GM03348 (cell line): ENCODE measurements at regions not wholly inside any gene's neighbourhood (a gene's known extent, or its start where the extent isn't known, plus 50 kb on each side); places are given as distances from the start of the nearest gene placed in this dataset.

Experiments used
- DNase-seq: peaks from one replicate; pipeline ENCODE4 v3.0.0; 2012; ENCODE audit warnings: low spot score

DNA sequence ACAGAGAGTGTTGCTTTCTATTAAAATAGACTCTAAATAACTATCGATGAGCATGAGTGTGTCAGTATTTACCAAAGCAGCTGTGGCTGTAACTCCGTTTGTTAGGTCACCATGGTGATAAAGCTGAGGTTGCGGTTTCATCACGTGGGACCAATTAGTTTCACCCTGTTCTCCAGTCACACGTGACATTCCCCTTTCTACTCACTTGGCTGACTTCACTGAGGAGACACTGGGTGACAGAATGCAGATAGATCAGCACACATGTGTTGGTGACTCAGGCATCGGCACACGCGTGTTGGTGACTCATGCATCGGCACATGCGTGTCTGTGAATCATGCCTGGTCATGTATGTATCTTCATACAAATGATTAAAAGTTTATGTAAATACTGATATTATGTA lies 285.4 kb downstream of the THBS2 start:
- DNase-seq: peak; percentile 88

DNA sequence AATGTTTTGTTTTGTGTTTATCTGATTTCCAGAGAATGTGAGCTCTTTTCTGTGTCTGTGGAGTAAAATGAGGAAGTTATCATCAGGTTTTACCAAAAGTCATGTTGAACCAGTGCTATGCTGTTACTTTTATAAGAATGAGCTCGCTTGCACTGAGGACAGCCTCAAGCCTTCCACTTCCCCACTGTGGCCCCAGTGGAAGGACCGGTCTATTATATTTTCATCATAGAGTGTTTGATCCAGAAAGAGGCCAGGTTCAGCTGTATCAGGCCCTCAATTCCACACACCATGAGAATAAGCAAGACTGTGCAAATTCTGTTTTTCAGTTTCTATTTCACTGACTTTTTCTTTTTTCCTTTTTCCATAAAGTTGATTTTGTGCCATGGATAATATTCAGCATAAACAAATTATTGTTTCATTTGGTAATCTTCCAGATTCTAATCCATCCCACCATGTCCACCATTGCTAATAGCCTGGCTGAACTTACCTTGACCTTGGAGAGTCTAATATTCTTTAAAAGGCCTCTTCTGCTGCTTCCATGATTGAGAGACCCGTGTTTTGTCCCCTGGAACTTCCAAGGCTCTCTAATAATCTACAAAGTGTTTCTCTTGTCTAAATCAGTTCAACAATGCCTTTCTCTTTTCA lies 286.2 kb downstream of the THBS2 start:
- no peak for DNase-seq

DNA sequence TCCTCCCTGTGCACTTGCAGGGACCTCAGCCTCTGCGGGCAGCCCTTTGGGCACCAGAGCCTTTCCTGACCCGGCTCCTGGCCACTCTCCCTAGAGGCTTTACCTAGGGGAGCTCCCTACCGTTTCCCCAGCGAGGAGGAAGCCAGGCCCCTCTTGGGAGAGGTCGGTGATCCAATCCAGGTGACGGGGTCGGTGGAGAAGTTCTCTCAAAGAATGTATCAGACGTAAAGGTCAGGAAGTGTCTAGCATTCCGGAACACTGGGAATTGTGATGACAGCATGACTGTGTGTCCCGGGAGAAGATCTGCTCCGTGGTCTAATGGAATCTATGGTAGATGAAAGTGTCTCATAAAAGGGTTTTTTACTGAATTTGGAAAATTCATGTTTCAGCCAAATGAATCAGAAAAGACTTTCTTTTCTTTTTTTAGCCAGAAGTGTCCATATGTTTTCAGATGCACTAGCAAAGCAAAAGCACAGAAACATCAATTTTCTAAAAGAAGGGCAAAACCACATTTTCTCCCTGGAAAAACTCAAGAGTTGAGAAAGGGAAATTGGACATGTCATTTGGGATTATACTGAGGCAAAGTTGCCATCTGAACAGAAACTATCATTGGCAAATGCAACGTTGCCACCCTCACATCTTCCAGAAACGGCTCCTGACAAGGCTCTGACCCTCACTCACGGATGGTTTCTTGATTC lies 289.4 kb downstream of the THBS2 start:
- peak; percentile 69 for DNase-seq

DNA sequence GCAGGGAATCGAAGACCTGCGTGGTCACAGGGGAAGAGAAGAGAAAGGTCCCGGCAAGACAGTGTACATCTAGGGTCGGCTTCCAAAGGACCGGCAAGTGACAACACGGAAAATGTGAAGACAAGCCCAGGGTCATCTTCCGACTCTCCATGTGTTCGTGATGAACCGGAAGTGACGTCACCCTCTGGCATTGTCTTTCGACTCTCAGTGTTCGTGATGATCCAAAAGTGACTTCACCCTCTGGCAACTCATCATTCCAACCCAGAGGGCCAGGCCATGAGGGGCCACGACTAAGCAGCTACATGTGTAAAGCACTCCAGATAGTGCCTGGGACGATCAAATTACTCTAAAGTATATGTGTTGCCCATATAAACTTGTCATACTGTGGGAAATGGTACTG lies 290.8 kb downstream of the THBS2 start:
- peak; percentile 43 for DNase-seq

DNA sequence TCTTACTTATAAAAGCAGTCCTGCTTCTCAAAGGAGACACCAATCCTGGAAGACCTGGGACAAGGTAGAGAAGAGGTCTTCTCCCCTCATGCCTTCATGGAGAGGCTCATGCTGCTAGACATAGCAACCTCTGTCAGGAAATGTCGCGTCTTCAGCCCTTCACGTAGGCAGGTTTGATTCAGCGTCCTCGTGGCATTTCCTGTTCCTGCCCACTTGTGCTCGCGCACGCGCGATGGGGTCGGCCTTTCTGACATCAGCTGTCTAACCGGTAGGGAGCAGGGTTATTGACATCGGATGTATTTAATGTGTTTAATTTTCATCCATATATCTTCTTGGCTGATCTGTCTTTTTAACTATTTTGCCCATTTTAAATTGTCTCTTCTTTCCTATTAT lies 292.4 kb downstream of the THBS2 start:
- DNase-seq: no peak

DNA sequence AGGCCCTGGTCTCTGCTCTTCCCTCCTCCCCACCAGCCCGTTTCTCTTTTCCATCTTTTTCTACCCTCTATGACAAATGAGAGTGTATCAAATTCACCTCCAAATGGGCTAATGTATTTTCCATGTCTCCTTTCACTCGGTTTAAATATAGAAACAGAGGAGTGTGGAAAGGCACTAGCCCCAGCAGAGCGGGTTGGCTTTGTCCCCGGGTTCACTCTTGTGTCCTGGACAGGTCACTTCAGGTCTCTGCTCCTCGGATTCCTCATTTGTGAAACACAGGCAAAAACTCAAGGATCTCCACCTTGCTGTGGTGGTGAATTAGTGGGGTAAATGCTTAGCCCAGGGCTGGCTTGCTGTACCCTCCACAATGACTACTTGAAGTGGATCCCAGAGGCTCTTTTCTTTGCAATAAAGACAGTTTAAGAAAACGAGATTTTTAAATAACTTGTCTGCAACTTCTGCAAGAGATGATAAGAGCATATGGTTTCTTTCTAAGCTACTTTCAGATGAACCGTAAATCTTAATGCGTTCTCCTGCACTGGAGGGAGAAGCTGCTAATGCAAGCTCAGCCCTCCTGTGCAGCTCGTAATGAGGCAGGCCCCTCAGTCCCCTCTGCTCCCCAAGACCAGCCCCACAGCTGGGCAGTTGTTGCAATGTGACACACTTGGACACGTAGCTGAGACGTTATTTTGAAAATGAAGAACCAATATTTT lies 292.9 kb downstream of the THBS2 start:
- DNase-seq: no peak

DNA sequence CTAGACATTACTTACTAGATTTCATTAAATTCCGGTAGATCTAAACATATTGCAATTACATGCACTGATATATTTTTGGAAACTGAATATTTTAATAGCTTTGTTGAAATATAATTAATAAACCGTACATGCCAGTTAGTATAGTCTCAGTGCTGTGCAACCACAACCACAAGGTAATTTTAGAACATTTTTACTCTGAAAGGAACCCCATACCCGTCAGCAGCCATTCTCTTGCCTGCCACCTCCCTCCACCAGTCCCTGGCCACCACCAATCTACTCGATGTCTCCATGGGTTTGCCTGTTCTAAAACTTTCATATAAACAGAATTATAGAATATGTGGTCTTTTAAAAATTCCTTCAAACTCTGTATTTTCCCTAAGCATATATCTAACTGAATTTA lies 293.9 kb downstream of the THBS2 start:
- DNase-seq: no peak

DNA sequence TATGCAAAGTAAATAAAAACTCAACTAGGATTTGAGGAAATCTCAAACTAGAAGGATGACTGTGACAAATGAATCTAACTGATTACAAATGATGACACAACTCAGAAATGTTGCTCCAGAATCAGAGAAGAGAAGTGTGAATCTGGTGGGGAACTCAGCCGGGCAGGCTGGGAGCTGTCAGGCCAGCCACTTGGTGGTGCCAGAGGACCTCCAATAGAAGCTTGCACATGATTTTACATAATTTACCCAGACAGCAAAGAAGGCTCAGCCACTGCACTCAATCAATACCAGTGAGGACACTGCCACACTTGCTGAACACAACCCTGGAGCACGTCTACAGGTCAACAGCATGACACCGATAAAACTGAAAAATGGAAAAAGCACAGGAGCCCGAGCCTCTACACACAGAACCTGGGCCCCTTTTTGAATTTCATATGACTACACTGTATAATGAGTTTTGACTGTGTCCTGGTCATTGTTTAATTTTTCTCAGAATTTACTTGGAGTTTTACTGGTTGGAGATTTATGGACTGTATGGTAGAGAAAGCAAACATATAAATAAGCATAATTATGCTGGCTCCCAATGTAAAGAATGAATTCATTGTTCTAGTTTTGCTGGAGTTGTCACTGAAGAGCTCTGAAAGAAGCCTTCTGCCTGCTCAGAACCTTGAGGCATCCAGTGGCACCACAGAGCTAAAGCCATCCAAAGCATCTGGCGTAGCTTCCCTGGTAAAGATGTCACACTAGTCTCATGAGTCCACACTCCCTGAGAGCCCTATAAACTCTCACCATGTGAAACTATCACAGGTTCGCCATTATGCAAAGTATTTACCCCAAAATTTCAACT lies 296.5 kb downstream of the THBS2 start:
- DNase-seq: peak; percentile 88

DNA sequence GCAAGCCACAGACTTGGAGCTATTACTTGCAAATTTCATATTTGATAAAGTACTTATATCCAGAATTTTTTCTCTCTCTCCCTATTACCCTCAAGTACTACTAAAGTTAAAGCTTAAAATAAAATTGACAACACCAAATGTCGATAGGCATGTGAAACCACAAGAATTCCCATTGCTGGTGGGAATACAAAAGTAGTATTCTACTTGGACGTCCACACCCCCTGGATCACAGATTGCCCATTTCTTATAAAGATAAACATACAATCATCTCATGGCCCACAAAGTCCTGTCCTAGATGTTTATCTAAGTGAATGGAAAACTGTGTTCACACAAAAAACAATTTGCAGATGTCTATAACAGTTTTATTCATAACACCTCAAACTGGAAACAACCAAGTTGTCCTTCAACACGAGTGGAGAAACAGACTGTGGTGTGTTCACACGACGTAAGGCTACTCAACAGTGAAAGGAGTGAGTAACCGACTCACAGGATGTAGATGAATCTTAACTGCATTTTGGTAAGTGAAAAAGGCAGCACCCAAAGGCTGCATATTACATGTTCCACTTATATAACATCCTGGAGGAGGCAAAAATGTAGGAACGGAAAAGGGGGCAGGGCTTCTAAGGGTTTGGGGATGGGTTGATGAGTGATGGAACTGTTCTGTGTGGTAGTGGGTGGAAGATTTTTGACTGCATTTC lies 297.4 kb downstream of the THBS2 start:
- no peak for DNase-seq

DNA sequence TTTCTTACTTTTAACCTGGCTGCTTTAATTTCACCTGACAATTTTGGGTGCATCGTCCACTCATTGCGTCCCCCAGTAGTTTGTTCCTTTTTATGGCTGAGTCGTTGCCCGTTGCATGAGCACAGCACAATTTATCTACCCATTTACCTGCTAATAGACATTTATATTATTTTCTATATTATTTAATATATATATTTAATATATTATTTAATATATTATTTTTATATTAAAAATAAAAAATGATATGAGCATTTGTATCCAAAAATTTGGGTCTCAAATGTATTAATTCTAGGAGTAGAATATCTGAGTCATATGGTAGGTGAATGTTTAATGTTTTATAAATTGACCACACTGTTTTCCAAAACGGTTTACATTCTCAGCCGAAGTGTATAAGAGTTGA lies 300.2 kb downstream of the THBS2 start:
- DNase-seq: no peak

DNA sequence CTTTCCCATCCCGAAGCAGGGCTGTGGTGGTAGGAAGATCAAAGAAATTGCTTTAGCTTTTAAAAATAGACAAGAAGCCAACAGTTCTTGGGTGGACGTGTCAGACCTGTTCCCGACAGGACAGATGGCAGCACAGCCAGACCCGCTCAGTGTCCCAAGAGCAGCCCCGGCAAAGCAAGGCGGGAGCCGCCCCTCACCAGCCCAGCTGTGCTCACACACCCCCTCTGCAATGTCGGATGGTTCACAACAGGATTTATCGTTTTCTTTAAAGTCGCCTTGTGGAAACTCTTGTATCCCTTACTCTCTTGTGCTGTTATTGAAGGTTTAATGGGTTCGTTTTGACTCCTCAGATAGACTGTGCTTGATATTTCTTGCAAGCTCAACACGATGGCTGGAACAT lies 302.4 kb downstream of the THBS2 start:
- no peak for DNase-seq

DNA sequence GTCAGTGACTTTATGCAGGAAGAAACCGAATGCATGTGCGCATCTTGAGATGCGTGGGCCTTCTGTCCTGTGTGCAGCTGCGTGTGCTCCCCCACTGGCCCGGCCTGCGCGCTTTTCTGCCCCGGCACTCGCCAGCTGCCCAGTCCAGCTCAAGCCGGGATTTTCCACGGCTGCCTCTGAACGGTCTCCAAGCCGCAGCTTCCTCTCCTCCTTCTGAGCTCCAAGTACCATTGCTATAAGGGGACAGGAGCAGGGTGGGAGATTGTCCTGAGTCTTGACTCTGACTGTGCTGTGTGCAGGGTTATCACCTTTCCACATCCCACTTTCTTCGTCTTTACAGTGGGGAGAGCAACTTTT lies 302.8 kb downstream of the THBS2 start:
- DNase-seq: peak; percentile 55

DNA sequence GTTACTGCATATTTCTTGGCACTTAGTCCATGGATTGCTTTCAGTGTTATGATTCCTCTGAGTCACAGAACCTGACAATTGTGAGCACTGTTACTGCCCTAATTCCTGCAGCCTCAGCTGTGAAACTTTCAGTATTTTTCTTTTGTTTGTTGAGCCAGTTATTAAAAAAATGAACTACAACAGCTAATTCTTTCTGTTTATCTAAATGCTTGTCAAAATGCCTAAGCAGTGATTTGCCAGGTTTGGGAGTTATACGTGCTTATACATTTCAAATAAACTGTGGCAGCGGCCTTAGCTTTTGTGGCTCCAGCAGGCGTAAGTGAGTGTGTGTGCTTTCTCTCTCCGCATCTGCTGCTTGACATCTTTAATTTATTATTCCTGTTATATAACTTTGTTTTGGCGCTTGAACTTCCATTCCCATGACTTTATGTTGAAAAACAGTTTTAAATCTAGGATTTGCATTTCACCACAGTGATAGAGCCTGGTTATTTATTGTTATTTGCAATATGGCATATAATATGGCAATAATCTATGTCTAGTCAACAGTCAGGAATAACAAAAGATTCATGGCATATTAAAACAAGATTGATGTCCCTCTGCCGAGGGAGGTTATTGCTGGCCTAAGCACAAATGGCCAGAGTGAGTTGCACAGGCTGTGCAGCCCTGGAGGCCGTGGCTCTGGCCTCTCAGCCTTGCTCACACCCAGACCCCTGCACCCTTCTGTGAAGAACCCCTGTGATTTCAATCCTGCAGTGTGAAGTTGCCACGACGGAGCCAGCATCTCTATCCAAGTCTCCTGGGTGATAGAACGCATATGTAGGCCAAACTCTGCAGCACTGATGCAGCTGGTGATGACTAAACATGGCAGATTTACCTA lies 303.4 kb downstream of the THBS2 start:
- DNase-seq: peak; percentile 63

DNA sequence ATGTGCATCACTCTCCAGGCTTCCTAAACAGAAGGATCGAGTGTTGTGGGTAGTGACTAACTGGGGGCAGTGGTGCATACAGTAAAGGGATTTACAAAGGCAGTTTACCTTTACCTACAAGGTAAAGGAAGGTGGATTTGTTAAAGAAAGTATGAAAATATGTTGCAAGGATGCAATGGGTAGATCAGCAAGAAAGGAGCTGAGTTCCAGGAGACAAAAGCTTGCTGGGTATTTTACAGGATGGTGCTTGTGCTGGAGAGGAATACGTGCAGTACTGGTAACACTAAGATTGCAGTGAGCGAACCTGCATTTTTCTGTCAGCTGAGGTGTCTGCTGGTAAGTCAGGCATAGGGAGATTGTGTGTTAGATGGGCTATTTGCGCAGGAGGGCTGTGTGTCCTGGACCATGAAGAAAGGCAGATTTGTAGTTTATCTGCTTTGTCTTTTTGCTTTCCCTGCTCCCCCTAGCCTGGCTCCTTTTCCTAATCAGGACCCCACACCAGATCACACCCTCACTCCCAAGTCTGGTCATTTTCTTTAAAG lies 304.6 kb downstream of the THBS2 start:
- DNase-seq: no peak

DNA sequence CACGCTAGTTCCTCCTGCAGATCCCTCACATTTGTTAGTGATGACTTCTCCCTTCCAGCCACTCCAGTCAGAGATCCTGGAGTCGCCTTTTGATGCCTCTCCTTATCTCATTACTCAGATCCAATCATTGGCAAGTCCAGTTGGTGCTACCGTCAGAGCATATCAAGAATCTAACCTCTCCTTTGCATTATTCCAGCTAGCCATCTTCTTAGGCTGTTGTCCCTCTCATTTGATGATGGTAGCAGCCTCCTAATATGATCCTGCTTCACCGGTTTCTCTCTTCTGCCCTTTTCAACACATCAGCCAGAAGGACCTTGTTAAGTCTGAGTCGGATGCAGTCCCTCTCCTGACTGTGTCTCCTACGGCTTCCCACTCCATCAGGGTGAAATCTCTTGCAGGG lies 305.6 kb downstream of the THBS2 start:
- no peak for DNase-seq

DNA sequence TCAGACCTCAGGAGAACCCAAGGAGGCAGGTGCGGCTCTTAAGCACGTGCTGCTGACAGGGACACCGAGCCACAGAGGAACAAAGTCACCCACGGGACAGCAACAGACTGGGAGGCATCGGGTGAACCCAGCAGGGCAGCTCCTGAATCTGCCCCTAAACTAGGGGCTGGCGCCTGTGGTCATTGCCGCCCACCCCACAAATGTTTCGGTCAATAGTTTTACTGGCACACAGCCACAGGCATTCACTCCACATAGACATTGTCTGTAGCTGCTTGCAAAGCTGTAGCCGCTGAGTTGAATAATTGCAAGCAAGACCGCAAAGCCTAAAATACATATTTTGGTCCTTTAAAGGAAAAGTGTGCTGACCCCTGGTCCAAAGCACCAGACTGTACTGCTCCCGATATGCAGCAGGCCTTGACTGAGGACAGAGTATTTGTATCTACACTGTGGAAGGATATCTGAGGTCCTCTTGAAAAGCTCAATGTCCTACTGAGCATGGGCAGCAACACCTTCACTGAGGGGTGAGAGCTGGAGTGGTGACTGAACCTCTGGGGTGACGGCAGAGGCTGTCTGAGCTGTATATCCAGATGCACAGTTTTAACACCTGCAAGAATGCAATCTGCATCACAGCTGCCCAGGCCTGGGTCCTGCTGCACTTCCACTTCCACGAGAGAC lies 310.3 kb downstream of the THBS2 start:
- DNase-seq: no peak

DNA sequence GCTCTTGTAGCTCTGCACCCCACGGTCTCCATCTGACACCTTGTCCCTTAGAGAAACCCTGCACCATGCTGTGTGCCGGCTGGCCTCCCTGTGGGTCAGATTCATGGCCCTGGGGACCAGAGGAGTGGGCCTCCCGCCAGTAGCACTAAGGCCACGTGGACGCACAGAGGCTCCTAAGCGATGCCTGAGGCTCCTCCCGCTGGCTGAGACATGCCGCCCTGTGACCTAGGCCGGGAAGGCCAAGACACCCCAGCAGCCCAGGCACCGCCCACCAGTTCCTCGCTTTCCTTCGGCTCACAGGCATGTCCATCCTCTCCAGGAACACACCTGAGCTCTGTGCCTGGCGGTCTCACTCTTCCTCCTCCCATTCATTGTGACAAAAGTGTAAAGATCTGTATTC lies 311.0 kb downstream of the THBS2 start:
- DNase-seq: no peak

DNA sequence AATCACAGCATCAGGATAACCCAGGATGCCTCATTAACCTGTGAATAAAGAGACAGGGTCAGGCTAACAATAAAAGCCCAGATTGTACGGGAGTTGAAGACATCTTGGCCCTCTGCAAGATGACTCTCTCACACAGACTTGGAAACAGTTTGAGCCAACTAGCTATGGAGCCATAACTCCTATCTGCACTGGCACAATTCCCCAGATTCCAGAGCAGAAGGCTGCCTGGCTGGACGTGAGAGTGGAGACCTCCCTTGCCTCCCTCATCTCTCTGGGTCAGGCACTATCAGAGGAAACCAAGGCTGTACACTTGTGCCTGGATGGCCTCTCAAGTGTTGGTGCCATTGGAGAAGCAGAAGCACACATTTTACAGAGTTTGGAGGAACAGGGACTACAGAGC lies 312.6 kb downstream of the THBS2 start:
- no peak for DNase-seq

DNA sequence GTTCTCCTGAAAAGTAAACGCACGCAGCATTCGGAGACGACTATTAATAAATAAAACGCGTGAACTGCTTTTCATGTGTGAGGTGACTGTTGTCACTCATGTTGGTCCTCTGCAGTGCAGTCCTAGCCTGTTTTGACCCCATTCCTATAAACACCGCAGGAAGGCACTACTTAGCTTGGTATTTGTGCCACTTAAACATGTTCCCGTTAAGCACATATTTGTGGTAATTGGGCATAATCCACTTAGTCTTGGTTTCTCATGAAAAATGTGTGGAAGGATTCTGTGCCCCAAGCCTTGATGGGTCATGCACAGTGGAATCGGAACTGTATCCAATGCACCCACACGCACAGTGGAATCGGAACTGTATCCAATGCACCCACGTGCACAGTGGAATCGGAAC lies 313.9 kb downstream of the THBS2 start:
- DNase-seq: no peak

DNA sequence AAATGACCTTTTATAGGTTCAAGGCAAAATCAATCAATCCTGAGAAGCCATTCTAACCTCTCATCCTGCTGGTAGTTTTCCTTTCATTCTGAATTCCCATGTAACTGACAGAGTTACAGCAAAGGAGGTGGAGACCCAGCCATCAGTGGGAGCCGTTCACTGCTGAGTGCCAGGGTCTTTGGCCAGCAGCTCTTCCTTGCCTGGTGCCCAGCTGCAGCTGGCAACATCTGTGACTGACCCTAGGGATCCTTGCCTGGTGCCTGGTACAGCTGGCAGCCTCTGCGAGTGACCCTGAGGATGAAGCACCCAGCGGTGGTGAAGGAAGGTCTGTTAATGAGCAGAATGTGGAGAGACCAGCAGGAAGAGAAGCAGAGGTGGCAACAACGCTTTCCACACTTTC lies 314.6 kb downstream of the THBS2 start:
- DNase-seq: no peak
